K562 (cell line): ENCODE measurements at regions not wholly inside any gene's neighbourhood (a gene's known extent, or its start where the extent isn't known, plus 50 kb on each side); places are given as distances from the start of the nearest gene placed in this dataset.
"Not testable (repeated sequence)": the region's sequence is repeated elsewhere in the genome, so short reads cannot be mapped to it uniquely, and the experiment has no call there.

Experiments
- FOXA3 ChIP-seq, 2 experiments: fragments of 450-650 bp in 1 of 2; sonication (generic) in 1 of 2; formaldehyde crosslinking; IDR thresholded peaks in 1 of 2; conservative IDR thresholded peaks in 1 of 2; 2 replicates each; pipeline versions ENCODE4 v1.4.0 to v1.8.0; 2020 to 2022; ENCODE audit warnings: mild to moderate bottlenecking in 2 of 2, missing genetic modification reagents in 1 of 2
- L3MBTL2 ChIP-seq: fragments of 450-650 bp; IDR thresholded peaks from 2 replicates; pipeline ENCODE4 v1.6.1; 2016; ENCODE audit warnings: mild to moderate bottlenecking, moderate library complexity
- SIN3A ChIP-seq, 2 experiments: fragments of 150-350 bp in 1 of 2; IDR thresholded peaks; 2 replicates each; pipeline ENCODE4 v1.6.1; 2011 to 2016; ENCODE audit warnings: borderline replicate concordance in 2 of 2, low read depth in 2 of 2, low read length in 2 of 2, mild to moderate bottlenecking in 2 of 2, moderate library complexity in 2 of 2; ENCODE audit not compliant: control insufficient read depth in 1 of 2
- TSC22D4 ChIP-seq: fragments of 450-650 bp; IDR thresholded peaks from 2 replicates; pipeline ENCODE4 v1.6.1; 2016; ENCODE audit warnings: missing genetic modification characterization, missing biosample characterization, control low read depth
- TF ChIP-seq, protein P1 (sequence below), 3 experiments: IDR thresholded peaks in 2 of 3; conservative IDR thresholded peaks in 1 of 3; 2 replicates each; pipeline ENCODE4 v1.5.1; 2011 to 2012; ENCODE audit warnings: low read length in 3 of 3, mild to moderate bottlenecking in 3 of 3, control low read depth in 2 of 3, improper control_type of control experiment in 1 of 3, inconsistent platforms in 1 of 3, low read depth in 1 of 3, mixed read lengths in 1 of 3, moderate library complexity in 1 of 3; ENCODE audit not compliant: insufficient read depth in 2 of 3

- not testable (repeated sequence) for TF ChIP-seq TSC22D4 (tag); FOXA3 (CRISPR knock-in tag; conservative IDR thresholded peaks at IDR 0.05 in 1 of 2, IDR thresholded peaks at IDR 0.05 in 1 of 2); SIN3A (IDR thresholded peaks at IDR 0.05; ENCODE audit: borderline replicate concordance in 2 of 2, control insufficient read depth in 1 of 2, low read depth in 2 of 2, low read length in 2 of 2); L3MBTL2
- TF ChIP-seq, protein P1, sequence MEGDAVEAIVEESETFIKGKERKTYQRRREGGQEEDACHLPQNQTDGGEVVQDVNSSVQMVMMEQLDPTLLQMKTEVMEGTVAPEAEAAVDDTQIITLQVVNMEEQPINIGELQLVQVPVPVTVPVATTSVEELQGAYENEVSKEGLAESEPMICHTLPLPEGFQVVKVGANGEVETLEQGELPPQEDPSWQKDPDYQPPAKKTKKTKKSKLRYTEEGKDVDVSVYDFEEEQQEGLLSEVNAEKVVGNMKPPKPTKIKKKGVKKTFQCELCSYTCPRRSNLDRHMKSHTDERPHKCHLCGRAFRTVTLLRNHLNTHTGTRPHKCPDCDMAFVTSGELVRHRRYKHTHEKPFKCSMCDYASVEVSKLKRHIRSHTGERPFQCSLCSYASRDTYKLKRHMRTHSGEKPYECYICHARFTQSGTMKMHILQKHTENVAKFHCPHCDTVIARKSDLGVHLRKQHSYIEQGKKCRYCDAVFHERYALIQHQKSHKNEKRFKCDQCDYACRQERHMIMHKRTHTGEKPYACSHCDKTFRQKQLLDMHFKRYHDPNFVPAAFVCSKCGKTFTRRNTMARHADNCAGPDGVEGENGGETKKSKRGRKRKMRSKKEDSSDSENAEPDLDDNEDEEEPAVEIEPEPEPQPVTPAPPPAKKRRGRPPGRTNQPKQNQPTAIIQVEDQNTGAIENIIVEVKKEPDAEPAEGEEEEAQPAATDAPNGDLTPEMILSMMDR (IDR thresholded peaks at IDR 0.05 in 2 of 3, conservative IDR thresholded peaks at IDR 0.05 in 1 of 3; ENCODE audit: insufficient read depth in 2 of 3, low read depth in 1 of 3, low read length in 3 of 3) = not testable (repeated sequence)
Measured at GRCh38 chr9:63354219-63354618, 1930.8 kb downstream of the FOXD4L5 start.
